ENCODE measurements at regions not wholly inside any gene's neighbourhood (a gene's known extent, or its start where the extent isn't known, plus 50 kb on each side); places are given as distances from the start of the nearest gene placed in this dataset.

- no peaks in the 10 kb centered on the region for H3K36me3 ChIP-seq (ENCODE audit: control insufficient read depth, insufficient read depth, low read length)
- no peak overlapping the region for H3K4me3 ChIP-seq (ENCODE audit: low read length)
- H3K9ac ChIP-seq (ENCODE audit: low read length): no peak overlapping the region
- no peaks in the 10 kb centered on the region for H3K4me1 ChIP-seq (ENCODE audit: control insufficient read depth, insufficient read depth, low read length)
- no peaks in the 10 kb centered on the region for H3K27me3 ChIP-seq (ENCODE audit: control insufficient read depth, insufficient read depth, low read length)
- no peaks in the 10 kb centered on the region for H3K9me3 ChIP-seq (ENCODE audit: control insufficient read depth, low read length)
Measured at GRCh38 chr15:95086531-95087252, 855.3 kb downstream of the MCTP2 start.

GRCh38 chr15:95087253-95087609 lies 855.9 kb downstream of the MCTP2 start:
- Histone ChIP-seq H3K9me3 (ENCODE audit: control insufficient read depth, low read length) (no peaks in the 10 kb centered on the region), H3K36me3 (ENCODE audit: control insufficient read depth, insufficient read depth, low read length) (no peaks in the 10 kb centered on the region), H3K27me3 (ENCODE audit: control insufficient read depth, insufficient read depth, low read length) (no peaks in the 10 kb centered on the region), H3K4me1 (ENCODE audit: control insufficient read depth, insufficient read depth, low read length) (no peaks in the 10 kb centered on the region), H3K9ac (ENCODE audit: low read length) (no peak overlapping the region), H3K4me3 (ENCODE audit: low read length) (no peak overlapping the region)

DNA sequence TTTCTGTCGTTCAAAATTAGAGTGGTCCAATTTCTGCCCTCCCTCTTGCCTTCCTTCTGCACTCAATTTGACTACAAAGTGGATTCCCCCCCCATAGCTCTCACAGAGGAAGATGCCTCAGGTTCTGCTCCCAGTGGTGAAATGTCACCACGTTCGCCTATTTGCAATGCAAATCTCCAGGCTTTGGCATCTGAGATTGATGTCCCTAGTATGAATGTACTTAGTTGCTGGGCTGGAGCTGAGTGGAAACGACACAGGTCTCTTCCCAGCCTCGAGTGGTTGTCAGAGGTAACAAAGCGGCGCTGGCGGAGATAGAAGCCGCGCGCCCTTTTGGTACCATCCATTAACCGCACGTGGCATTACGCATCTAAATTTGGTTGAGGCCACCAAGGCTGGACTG lies 860.1 kb downstream of the MCTP2 start:
- Histone ChIP-seq H3K27me3 (ENCODE audit: control insufficient read depth, insufficient read depth, low read length) (no peaks in the 10 kb centered on the region), H3K36me3 (ENCODE audit: control insufficient read depth, insufficient read depth, low read length) (no peaks in the 10 kb centered on the region), H3K9me3 (ENCODE audit: control insufficient read depth, low read length) (no peaks in the 10 kb centered on the region), H3K9ac (ENCODE audit: low read length) (no peak overlapping the region), H3K4me3 (ENCODE audit: low read length) (no peak overlapping the region), H3K4me1 (ENCODE audit: control insufficient read depth, insufficient read depth, low read length) (no peaks in the 10 kb centered on the region)

DNA sequence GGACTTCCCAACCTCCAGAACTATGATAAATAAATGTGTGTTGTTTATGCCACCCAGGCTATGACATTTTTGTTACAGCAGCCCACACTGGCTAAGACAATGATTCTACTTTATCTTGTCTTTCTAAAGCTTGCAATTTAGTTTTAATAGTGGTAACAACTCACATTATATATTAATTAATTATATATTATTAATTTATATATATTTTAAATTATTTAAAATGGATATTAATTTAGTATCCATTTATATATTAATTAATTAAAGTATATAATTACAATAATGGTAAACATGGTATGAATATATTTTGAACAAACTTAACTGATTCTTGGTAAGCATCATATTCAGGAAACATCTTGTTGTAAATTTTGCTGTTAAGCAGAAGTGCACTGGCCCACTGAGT lies 863.9 kb downstream of the MCTP2 start:
- no peaks in the 10 kb centered on the region for H3K9me3 ChIP-seq (ENCODE audit: control insufficient read depth, low read length)
- H3K4me3 ChIP-seq (ENCODE audit: low read length): no peak overlapping the region
- no peaks in the 10 kb centered on the region for H3K36me3 ChIP-seq (ENCODE audit: control insufficient read depth, insufficient read depth, low read length)
- no peak overlapping the region for H3K9ac ChIP-seq (ENCODE audit: low read length)
- no peaks in the 10 kb centered on the region for H3K4me1 ChIP-seq (ENCODE audit: control insufficient read depth, insufficient read depth, low read length)
- no peaks in the 10 kb centered on the region for H3K27me3 ChIP-seq (ENCODE audit: control insufficient read depth, insufficient read depth, low read length)

- Histone ChIP-seq H3K4me1 (ENCODE audit: control insufficient read depth, insufficient read depth, low read length) (no peaks in the 10 kb centered on the region), H3K9me3 (ENCODE audit: control insufficient read depth, low read length) (no peaks in the 10 kb centered on the region), H3K9ac (ENCODE audit: low read length) (no peak overlapping the region), H3K4me3 (ENCODE audit: low read length) (no peak overlapping the region), H3K27me3 (ENCODE audit: control insufficient read depth, insufficient read depth, low read length) (no peaks in the 10 kb centered on the region), H3K36me3 (ENCODE audit: control insufficient read depth, insufficient read depth, low read length) (no peaks in the 10 kb centered on the region)
Measured at GRCh38 chr15:95096651-95097050, 865.3 kb downstream of the MCTP2 start.

GRCh38 chr15:95097361-95097760 lies 866.0 kb downstream of the MCTP2 start:
- Histone ChIP-seq H3K36me3 (ENCODE audit: control insufficient read depth, insufficient read depth, low read length) (no peaks in the 10 kb centered on the region), H3K9ac (ENCODE audit: low read length) (no peak overlapping the region), H3K27me3 (ENCODE audit: control insufficient read depth, insufficient read depth, low read length) (no peaks in the 10 kb centered on the region), H3K4me3 (ENCODE audit: low read length) (no peak overlapping the region), H3K9me3 (ENCODE audit: control insufficient read depth, low read length) (no peaks in the 10 kb centered on the region), H3K4me1 (ENCODE audit: control insufficient read depth, insufficient read depth, low read length) (no peaks in the 10 kb centered on the region)

GRCh38 chr15:95105229-95105628 lies 873.9 kb downstream of the MCTP2 start:
- H3K9me3 ChIP-seq (ENCODE audit: control insufficient read depth, low read length): no peaks in the 10 kb centered on the region
- no peak overlapping the region for H3K9ac ChIP-seq (ENCODE audit: low read length)
- H3K36me3 ChIP-seq (ENCODE audit: control insufficient read depth, insufficient read depth, low read length): no peaks in the 10 kb centered on the region
- no peaks in the 10 kb centered on the region for H3K4me1 ChIP-seq (ENCODE audit: control insufficient read depth, insufficient read depth, low read length)
- H3K27me3 ChIP-seq (ENCODE audit: control insufficient read depth, insufficient read depth, low read length): no peaks in the 10 kb centered on the region
- H3K4me3 ChIP-seq (ENCODE audit: low read length): no peak overlapping the region

GRCh38 chr15:95106801-95107200 lies 875.4 kb downstream of the MCTP2 start:
- Histone ChIP-seq H3K9me3 (ENCODE audit: control insufficient read depth, low read length) (no peaks in the 10 kb centered on the region), H3K4me3 (ENCODE audit: low read length) (no peak overlapping the region), H3K4me1 (ENCODE audit: control insufficient read depth, insufficient read depth, low read length) (no peaks in the 10 kb centered on the region), H3K36me3 (ENCODE audit: control insufficient read depth, insufficient read depth, low read length) (no peaks in the 10 kb centered on the region), H3K27me3 (ENCODE audit: control insufficient read depth, insufficient read depth, low read length) (no peaks in the 10 kb centered on the region), H3K9ac (ENCODE audit: low read length) (no peak overlapping the region)

DNA sequence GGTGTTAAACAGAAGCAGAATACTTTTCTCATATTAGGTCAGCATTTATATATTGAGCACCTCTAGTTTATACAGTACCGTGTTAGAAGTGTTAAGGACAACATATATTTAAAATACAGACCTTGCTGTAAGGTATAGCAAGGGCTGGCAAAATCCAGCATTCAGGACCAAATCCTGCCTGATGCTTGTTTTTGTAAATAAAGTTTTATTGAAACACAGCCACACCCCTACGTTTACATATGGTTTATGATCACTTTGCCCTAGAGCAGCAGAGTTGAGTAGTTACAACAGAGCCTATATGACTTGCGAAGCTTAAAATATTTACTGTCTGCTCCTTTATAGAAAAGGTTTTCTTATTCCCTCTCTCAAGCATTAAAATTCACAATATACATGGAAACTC lies 877.3 kb downstream of the MCTP2 start:
- no peak overlapping the region for H3K4me3 ChIP-seq (ENCODE audit: low read length)
- H3K27me3 ChIP-seq (ENCODE audit: control insufficient read depth, insufficient read depth, low read length): no peaks in the 10 kb centered on the region
- no peaks in the 10 kb centered on the region for H3K36me3 ChIP-seq (ENCODE audit: control insufficient read depth, insufficient read depth, low read length)
- H3K9me3 ChIP-seq (ENCODE audit: control insufficient read depth, low read length): no peaks in the 10 kb centered on the region
- no peak overlapping the region for H3K9ac ChIP-seq (ENCODE audit: low read length)
- H3K4me1 ChIP-seq (ENCODE audit: control insufficient read depth, insufficient read depth, low read length): no peaks in the 10 kb centered on the region

DNA sequence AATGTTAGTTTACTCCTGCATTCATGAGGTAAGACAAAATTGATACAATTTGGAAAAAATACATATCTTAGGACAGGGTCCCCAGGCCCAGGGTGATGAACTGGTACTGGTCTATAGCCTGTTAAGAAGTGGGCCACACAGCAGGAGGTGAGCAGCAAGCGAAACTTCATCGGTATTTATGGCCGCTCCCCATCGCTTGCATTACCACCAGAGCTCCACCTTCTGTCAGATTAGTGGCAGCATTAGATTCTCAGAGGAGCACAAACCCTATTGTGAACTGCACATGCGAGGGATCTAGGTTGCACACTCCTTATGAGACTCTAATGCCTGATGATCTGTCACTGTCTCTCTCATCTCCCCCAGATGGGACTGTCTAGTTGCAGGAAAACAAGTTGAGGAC lies 880.6 kb downstream of the MCTP2 start:
- Histone ChIP-seq H3K4me1 (ENCODE audit: control insufficient read depth, insufficient read depth, low read length) (no peaks in the 10 kb centered on the region), H3K9ac (ENCODE audit: low read length) (no peak overlapping the region), H3K36me3 (ENCODE audit: control insufficient read depth, insufficient read depth, low read length) (no peaks in the 10 kb centered on the region), H3K27me3 (ENCODE audit: control insufficient read depth, insufficient read depth, low read length) (no peaks in the 10 kb centered on the region), H3K9me3 (ENCODE audit: control insufficient read depth, low read length) (no peaks in the 10 kb centered on the region), H3K4me3 (ENCODE audit: low read length) (no peak overlapping the region)

- no peaks in the 10 kb centered on the region for H3K9me3 ChIP-seq (ENCODE audit: control insufficient read depth, low read length)
Measured at GRCh38 chr15:95113041-95113440, 881.7 kb downstream of the MCTP2 start.

DNA sequence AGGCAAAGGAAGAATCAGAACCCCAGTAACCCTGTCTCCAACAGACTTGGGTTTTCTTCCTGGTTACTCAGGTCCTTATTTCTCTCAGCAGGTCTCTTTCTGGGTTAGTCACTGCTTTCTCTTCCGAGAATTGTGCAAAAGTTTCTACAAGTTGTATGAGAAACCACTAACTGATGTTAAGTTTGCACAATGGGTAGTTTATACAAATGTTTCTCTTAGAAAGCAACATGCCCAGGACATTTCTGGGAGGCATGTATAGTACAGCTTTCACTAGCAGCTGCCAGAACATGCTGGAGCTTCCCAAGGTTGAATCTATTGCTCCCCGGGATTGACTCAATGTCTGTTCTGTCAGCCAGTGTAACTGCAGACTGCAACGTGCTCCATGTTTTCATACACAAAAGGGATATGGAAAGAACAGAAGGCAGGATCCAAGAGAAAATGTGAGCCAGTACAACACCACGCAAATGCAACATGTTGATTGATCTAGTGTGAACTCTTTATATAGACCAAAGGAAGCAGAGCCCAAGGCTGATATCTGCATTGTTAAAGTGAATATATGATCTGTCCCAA lies 887.8 kb downstream of the MCTP2 start:
- Histone ChIP-seq H3K27me3 (ENCODE audit: control insufficient read depth, insufficient read depth, low read length) (no peaks in the 10 kb centered on the region), H3K4me3 (ENCODE audit: low read length) (no peak overlapping the region), H3K9ac (ENCODE audit: low read length) (no peak overlapping the region), H3K9me3 (ENCODE audit: control insufficient read depth, low read length) (no peaks in the 10 kb centered on the region), H3K4me1 (ENCODE audit: control insufficient read depth, insufficient read depth, low read length) (no peaks in the 10 kb centered on the region), H3K36me3 (ENCODE audit: control insufficient read depth, insufficient read depth, low read length) (no peaks in the 10 kb centered on the region)

More at GRCh38 chr15:95113041-95113440, 881.7 kb downstream of the MCTP2 start:
- H3K4me1 ChIP-seq (ENCODE audit: control insufficient read depth, insufficient read depth, low read length): no peaks in the 10 kb centered on the region
- H3K27me3 ChIP-seq (ENCODE audit: control insufficient read depth, insufficient read depth, low read length): no peaks in the 10 kb centered on the region
- H3K9ac ChIP-seq (ENCODE audit: low read length): no peak overlapping the region
- no peak overlapping the region for H3K4me3 ChIP-seq (ENCODE audit: low read length)
- H3K36me3 ChIP-seq (ENCODE audit: control insufficient read depth, insufficient read depth, low read length): no peaks in the 10 kb centered on the region

DNA sequence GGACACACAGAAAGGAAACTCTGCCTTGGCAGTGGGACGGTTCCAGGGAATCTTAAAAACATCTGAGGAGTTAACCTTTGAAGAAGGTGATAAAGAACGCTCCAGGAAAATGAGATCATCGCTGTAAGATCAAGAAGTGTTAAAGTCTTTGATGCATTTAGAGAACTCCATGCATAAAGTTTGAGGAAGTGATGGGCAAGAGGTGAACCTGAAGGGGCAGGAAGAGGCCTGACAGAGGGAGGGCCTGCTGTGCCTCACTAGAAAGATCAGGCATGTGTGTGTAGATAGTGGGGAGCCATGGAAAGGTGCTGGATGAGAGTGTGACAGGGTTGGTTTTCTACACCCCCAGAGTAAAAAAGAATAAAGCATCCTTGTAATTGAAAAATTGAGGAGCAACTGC lies 889.2 kb downstream of the MCTP2 start:
- Histone ChIP-seq H3K27me3 (ENCODE audit: control insufficient read depth, insufficient read depth, low read length) (no peaks in the 10 kb centered on the region), H3K4me3 (ENCODE audit: low read length) (no peak overlapping the region), H3K36me3 (ENCODE audit: control insufficient read depth, insufficient read depth, low read length) (no peaks in the 10 kb centered on the region), H3K9me3 (ENCODE audit: control insufficient read depth, low read length) (no peaks in the 10 kb centered on the region), H3K4me1 (ENCODE audit: control insufficient read depth, insufficient read depth, low read length) (no peaks in the 10 kb centered on the region), H3K9ac (ENCODE audit: low read length) (no peak overlapping the region)

Measured in mucosa of stomach (tissue), 1 donor.